OCI-LY7 (cell line): ENCODE measurements at regions not wholly inside any gene's neighbourhood (a gene's known extent, or its start where the extent isn't known, plus 50 kb on each side); places are given as distances from the start of the nearest gene placed in this dataset.

ENCODE experiments used
- BruUV-seq: library from RNA; stranded (reverse); fragments of 400-500 nt; replicated peaks from 2 replicates; lab custom pipeline; 2021; lab: Mats Ljungman, UMichigan
- CTCF ChIA-PET: fragments of 300-600 bp; sonication (Branson Sonifier 250); formaldehyde crosslinking; loops from one replicate; lab custom pipeline; 2022; ENCODE audit warnings: antibody characterized with exemption; ENCODE audit not compliant: unreplicated experiment; lab: Charles Lee
- POLR2A ChIA-PET: fragments of 300-600 bp; sonication (Branson Sonifier 250); formaldehyde crosslinking; loops from one replicate; lab custom pipeline; 2022; ENCODE audit warnings: antibody characterized with exemption; lab: Charles Lee
- DNase-seq: peaks from one replicate; pipeline ENCODE4 v3.0.0-alpha.2; 2015; ENCODE audit warnings: low spot score
- H2AFZ ChIP-seq: fragments of 200-600 bp; sonication (generic), shearing (Covaris generic); 2 replicates; pipeline ENCODE4 v1.6.1; 2014; ENCODE audit warnings: mild to moderate bottlenecking, antibody characterized with exemption, low read length, moderate library complexity
- H3K27ac ChIP-seq: fragments of 200-600 bp; sonication (generic); 2 replicates; pipeline ENCODE4 v1.5.1; 2014; ENCODE audit warnings: mixed run types, low read depth, mild to moderate bottlenecking, moderate library complexity, low read length, inconsistent platforms; ENCODE audit not compliant: poor library complexity, severe bottlenecking
- H3K36me3 ChIP-seq: fragments of 200-600 bp; sonication (generic); 2 replicates; pipeline ENCODE4 v1.6.1; 2014; ENCODE audit warnings: mild to moderate bottlenecking, antibody characterized with exemption, low read length, moderate library complexity, mixed read lengths; ENCODE audit not compliant: insufficient read depth
- H3K4me1 ChIP-seq: fragments of 200-600 bp; sonication (generic); 2 replicates; pipeline ENCODE4 v1.5.1; 2014; ENCODE audit warnings: mild to moderate bottlenecking, low read length; ENCODE audit not compliant: insufficient read depth, poor library complexity, severe bottlenecking
- H3K4me2 ChIP-seq: fragments of 200-600 bp; sonication (generic); 2 replicates; pipeline ENCODE4 v1.6.1; 2014; ENCODE audit warnings: mild to moderate bottlenecking, low read length
- H3K4me3 ChIP-seq: fragments of 200-600 bp; sonication (generic); 2 replicates; pipeline ENCODE4 v1.5.1; 2014; ENCODE audit warnings: mild to moderate bottlenecking, low read depth, low read length; ENCODE audit not compliant: poor library complexity, severe bottlenecking
- H3K79me2 ChIP-seq: fragments of 200-600 bp; sonication (generic); 2 replicates; pipeline ENCODE4 v1.6.1; 2016; ENCODE audit warnings: low read depth, mild to moderate bottlenecking, low read length, moderate library complexity, mixed read lengths; ENCODE audit not compliant: insufficient read depth
- H3K9me2 ChIP-seq: fragments of 200-600 bp; sonication (generic); 2 replicates; pipeline ENCODE4 v1.6.1; 2016; ENCODE audit warnings: mild to moderate bottlenecking, low read length, mixed read lengths; ENCODE audit not compliant: insufficient read depth
- H3K9me3 ChIP-seq: fragments of 200-600 bp; sonication (generic); 2 replicates; pipeline ENCODE4 v1.6.1; 2014; ENCODE audit warnings: mild to moderate bottlenecking, mixed run types, low read length, mixed read lengths
- H4K20me1 ChIP-seq: fragments of 200-600 bp; sonication (generic); 2 replicates; pipeline ENCODE4 v1.6.1; 2014; ENCODE audit warnings: mild to moderate bottlenecking, antibody characterized with exemption, low read length, moderate library complexity, mixed read lengths; ENCODE audit not compliant: insufficient read depth
- EZH2phosphoT487 ChIP-seq: fragments of 200-600 bp; sonication (generic); IDR thresholded peaks from 2 replicates; pipeline ENCODE4 v1.6.1; 2018; ENCODE audit warnings: low read depth, borderline replicate concordance, mild to moderate bottlenecking, mixed run types, antibody characterized with exemption, low read length, moderate library complexity, mixed read lengths
- intact Hi-C: fragments of 100-400 bp; cut with micrococcal nuclease; formaldehyde crosslinking; loops from one replicate; pipeline ENCODE4 v1.10.0; 2022; ENCODE audit not compliant: unreplicated experiment
- TF ChIP-seq, protein P1 (sequence below): fragments of 200-600 bp; sonication (generic); conservative IDR thresholded peaks from 2 replicates; pipeline ENCODE4 v1.5.1; 2014; ENCODE audit warnings: mild to moderate bottlenecking, antibody characterized with exemption, low read length, moderate library complexity, mixed read lengths

- Histone ChIP-seq H2AFZ (no peak overlapping the region), H3K4me2 (no peak overlapping the region), H3K4me3 (no peak overlapping the region), H3K9me3 (no peaks in the 10 kb centered on the region), H3K36me3 (no peaks in the 10 kb centered on the region), H3K27ac (no peak overlapping the region), H4K20me1 (no peaks in the 10 kb centered on the region), H3K4me1 (no peaks in the 10 kb centered on the region), H3K9me2 (no peaks in the 10 kb centered on the region), H3K79me2 (no peaks in the 10 kb centered on the region)
- ChIA-PET POLR2A (no interaction called here), CTCF (no interaction called here)
- intact Hi-C loops, result no loop called here
- BruUV-seq, result no TSS peak
- peak; percentile 0 for DNase-seq
- TF ChIP-seq, protein P1, sequence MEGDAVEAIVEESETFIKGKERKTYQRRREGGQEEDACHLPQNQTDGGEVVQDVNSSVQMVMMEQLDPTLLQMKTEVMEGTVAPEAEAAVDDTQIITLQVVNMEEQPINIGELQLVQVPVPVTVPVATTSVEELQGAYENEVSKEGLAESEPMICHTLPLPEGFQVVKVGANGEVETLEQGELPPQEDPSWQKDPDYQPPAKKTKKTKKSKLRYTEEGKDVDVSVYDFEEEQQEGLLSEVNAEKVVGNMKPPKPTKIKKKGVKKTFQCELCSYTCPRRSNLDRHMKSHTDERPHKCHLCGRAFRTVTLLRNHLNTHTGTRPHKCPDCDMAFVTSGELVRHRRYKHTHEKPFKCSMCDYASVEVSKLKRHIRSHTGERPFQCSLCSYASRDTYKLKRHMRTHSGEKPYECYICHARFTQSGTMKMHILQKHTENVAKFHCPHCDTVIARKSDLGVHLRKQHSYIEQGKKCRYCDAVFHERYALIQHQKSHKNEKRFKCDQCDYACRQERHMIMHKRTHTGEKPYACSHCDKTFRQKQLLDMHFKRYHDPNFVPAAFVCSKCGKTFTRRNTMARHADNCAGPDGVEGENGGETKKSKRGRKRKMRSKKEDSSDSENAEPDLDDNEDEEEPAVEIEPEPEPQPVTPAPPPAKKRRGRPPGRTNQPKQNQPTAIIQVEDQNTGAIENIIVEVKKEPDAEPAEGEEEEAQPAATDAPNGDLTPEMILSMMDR, result peak; percentile 46
- no peak for TF ChIP-seq EZH2phosphoT487
These were observed 901.7 kb downstream of the DIAPH3 start for GRCh38 chr13:59261928-59262488.

GRCh38 chr13:59263531-59263930 is 900.2 kb downstream of the DIAPH3 start:
- no peak for DNase-seq
- intact Hi-C loops, result no loop called here
- no peak overlapping the region for H3K4me2 ChIP-seq
- TF ChIP-seq, protein P1, result no peak
- no peak for TF ChIP-seq EZH2phosphoT487
- H3K27ac ChIP-seq, result no peak overlapping the region
- H3K9me2 ChIP-seq, result no peaks in the 10 kb centered on the region
- BruUV-seq, result no TSS peak
- no peaks in the 10 kb centered on the region for H3K79me2 ChIP-seq
- ChIA-PET CTCF (no interaction called here), POLR2A (no interaction called here)
- H2AFZ ChIP-seq, result no peak overlapping the region
- no peaks in the 10 kb centered on the region for H3K9me3 ChIP-seq
- no peak overlapping the region for H3K4me3 ChIP-seq
- no peaks in the 10 kb centered on the region for H4K20me1 ChIP-seq
- no peaks in the 10 kb centered on the region for H3K36me3 ChIP-seq
- H3K4me1 ChIP-seq, result no peaks in the 10 kb centered on the region

DNA sequence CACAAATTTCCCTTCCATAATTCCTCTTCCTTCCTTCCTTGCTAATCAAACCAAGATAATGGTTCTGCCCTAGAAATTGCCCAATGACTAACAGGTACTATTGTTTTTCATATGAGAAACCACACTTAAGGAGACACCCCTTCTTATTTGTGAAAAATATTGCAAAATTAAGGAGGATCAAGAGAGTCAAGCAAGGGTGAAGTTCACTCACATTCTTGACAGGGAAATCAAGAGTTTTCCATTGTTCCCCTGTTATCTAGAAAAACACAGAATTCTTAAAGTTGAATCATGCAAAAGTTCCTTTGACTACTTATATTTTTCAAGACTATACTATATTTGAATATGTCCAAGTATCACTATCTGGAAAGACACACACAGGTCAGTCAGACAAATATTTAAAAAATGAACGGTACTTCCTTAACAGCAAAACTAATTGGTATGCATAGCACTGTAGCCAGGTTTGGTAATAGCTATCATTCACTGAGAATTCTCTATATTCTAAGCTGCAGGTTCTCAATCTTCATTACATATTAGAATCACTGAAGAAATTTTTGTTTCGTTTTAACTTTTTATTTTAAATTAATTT is 897.2 kb downstream of the DIAPH3 start:
- CTCF ChIA-PET, result no interaction called here
- H3K4me1 ChIP-seq, result no peaks in the 10 kb centered on the region
- H3K9me3 ChIP-seq, result no peaks in the 10 kb centered on the region
- intact Hi-C loops, result no loop called here
- TF ChIP-seq, protein P1, result no peak
- no peak for TF ChIP-seq EZH2phosphoT487
- no peak for DNase-seq
- no peaks in the 10 kb centered on the region for H3K9me2 ChIP-seq
- no TSS peak for BruUV-seq
- POLR2A ChIA-PET, result no interaction called here
- no peak overlapping the region for H2AFZ ChIP-seq
- H3K4me2 ChIP-seq, result no peak overlapping the region
- no peaks in the 10 kb centered on the region for H3K36me3 ChIP-seq
- no peak overlapping the region for H3K4me3 ChIP-seq
- no peaks in the 10 kb centered on the region for H4K20me1 ChIP-seq
- H3K79me2 ChIP-seq, result no peaks in the 10 kb centered on the region
- no peak overlapping the region for H3K27ac ChIP-seq
